NCI-H2196 treated with DMSO at 0.1 percent for 48 hours (cell line): ENCODE measurements at regions not wholly inside any gene's neighbourhood (a gene's known extent, or its start where the extent isn't known, plus 50 kb on each side); places are given as distances from the start of the nearest gene placed in this dataset.

Experiments used
- DNase-seq: peaks from one replicate; lab custom pipeline; 2025; ENCODE audit not compliant: unreplicated experiment; lab: John Stamatoyannopoulos, UW

DNA sequence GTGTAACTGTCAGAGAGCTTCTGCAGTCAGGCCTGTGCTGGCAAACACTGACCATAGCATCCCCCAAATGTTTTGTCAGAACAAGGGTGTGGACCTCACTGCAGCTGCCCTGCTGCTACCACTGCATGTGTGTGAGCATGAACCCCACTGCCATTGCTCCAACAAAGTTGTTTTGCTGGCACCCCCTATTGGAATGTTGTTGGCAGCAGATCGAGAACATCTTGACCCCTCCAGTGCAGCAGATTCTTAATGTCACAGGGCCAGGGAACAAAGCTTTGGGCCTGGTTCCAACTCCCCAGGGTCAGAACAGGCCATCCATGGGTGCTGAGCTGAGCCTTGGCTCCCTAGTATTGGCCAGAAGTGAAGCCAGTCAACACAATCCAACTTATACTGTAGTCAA is 1537.4 kb downstream of the NCAM2 start:
- no peak for DNase-seq

DNA sequence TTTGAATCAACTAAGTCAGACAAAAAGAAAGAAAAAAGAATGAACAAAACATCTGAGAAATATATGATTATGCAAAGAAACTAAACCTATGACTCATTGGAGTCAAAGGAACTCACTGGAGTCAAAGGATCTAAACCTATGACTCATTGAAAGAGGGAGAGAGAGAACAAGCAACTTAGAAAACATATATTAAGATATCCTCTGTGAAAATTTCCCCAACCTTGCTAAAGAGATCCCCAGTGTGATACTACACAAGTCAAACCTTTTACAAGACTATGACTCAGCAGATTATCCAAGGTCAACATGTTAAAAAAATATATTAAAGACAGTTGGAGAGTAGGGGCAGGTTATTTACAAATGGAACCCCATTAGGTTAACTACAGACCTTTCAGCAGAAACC is 1538.3 kb downstream of the NCAM2 start:
- no peak for DNase-seq

DNA sequence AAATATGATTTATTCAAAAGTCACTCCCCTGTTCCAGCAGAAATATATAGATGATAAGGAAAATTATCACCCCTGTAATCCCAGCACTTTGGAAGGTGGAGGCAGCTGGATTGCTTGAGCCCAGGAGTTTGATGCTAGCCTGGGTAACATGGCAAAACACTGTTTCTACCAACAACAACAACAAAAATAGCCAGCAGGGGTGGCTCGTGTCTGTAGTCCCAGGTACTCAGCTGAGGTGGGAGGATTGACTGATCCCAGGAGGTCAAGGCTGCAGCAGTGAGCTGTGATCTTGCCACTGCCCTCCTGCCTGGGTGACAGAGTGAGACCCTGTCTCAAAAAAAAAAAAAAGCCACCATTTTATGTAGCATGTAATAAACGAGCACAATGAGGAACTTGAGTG is 1546.5 kb downstream of the NCAM2 start:
- no peak for DNase-seq

DNA sequence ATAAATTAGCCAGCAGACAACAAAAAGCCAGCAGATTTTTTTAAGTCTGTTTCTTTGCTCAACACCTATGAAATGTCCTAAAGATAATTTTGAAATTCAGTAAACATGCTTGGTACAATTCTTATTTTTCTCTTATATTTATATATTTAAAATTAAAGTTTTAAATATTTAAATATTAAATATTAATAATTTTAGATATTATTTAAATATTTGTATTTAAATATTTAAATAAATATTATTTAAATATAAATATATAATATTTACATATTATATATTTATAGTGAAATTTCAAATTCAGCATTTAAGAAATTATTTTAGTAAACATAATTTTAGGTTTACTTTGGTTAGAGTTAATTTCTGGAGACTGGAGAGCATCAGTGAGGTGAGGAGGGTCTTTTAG is 1554.2 kb downstream of the NCAM2 start:
- no peak for DNase-seq

DNA sequence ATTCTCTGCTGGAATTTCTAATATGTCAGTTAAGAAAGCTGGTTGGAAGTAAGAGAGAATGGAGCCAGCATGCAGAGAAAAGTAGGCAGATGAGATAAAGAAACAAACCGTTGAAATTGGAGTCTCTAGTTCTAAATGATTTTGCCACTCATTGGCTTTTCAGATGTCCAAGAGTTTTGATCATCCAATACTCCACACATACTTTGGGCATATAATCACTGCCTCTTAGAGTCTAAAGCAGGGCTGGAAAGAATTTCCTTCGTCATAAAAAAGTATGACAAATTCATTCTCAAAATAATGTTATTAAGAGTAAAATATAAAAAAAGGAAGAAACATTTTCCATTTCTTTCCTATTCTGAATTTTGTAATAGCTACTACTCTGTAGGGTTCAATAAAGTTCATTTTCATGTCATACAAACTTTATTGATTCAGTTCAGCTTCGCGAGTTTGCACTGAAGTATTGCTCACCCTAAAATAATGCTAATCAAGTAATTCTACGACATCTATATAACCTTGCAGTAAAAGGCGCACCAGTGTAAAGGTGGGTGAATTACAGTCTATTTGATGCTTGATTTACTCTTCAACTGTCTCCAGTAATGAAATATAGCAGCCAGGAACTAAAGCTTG is 1556.6 kb downstream of the NCAM2 start:
- DNase-seq, result no peak

DNA sequence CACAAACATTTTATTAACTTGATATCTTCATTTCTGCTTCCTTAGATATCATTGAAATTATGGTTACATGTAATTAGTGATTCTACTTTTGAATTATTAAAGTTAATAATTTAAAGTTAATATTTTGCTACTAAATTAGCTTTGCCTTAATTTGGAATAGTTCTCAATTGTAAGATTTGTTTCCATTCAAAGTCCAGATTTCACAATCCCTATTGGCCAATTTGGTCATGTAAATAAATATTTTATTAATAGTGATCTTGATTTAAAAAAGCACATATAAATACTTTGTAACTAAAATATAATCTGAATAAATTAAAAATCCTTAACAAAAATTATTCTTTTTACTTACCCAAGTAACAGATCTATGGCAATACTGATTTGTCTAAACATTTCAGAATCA is 1558.6 kb downstream of the NCAM2 start:
- DNase-seq, result no peak

DNA sequence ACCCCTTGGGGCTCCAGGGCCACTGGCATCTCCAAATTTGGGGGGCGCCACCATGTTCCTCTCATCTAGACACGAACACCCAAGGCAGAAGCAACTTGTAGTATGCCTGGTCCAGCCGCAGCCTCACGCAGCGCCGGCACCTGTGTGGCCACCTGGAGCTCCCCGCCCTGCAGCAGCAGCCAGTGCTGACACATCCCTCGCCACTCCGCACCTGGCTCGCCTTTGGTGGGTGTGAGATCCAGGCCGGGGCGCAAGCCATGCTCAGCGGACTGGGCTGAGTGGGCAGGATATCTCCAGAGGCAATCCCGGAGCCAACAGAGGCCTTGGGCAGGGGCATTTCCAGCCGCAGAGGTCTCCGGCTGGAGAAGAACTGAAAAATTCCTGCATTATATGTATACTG is 1563.7 kb downstream of the NCAM2 start:
- DNase-seq, result no peak

DNA sequence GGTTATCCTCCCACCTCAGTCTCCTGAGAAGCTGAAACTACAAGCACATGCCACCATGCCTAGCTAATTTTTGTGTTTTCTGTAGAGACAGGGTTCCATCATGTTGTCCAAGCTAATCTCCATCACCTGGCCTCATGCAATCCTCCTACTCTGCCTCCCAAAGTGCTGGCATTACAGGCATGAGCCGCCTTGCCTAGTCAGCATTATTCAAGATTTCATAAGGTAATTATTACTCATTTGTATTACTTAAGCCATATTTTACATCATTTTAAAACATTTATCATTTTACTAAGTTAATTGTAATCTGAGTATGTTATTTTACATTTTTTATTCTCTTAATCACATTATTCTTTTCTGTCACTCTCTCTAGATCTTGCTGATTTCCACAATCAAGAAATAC is 1575.6 kb downstream of the NCAM2 start:
- DNase-seq, result no peak

DNA sequence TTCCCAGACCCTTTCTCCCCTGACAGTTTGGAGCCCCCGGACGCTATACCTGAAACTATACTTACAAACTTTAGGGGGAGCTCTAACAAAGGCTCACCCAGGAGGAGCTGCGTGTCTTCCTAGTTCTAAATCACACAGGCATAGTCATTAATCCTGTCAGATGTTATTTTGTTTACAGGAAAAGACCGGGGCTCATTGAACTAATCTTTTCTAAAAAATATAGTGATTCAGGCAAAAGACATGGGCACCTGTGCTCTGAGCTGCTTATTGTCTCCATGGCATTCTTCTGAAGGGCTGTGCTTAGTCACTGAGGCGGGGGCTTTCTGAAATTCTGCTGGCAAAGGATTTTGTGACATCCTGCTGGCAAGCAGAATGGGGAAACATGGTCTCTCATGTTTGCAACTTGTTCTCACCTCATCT is 1577.0 kb downstream of the NCAM2 start:
- no peak for DNase-seq

DNA sequence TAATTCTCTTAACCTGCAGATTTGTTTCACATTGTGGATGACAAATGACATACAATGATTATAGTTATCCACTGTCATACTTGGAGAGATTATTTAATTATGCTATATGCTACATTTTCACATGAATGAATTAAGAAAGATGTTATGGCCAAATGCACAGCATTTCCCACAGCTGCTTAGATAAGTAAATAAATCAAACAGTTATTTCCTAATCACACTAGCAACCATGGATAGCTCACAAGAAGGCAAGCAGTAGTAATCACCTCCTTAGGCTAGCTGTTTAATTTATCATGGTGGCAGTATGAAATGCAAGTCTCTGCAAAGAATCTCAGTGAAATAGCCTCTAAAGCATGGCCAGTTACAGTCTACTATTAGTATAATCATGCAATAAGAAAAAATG is 1581.5 kb downstream of the NCAM2 start:
- DNase-seq, result no peak

DNA sequence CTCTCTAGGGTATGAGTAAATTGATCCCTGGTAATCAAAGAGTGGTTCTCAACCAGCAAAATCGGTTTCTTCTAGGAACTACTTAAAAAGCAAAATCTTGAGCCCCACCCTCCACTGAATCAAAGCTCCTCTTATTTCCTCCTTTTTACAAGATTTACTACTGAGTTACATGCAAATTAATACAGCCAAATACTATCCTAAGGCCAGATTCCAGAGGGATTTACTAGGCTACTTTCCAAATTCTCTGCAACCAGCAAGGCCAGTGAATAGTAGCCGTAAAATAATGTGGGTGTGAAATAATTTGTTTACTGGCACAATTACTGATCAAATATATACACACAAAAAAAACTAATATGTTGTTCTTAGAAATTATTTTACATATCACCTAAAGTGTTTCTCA is 1583.8 kb downstream of the NCAM2 start:
- no peak for DNase-seq

DNA sequence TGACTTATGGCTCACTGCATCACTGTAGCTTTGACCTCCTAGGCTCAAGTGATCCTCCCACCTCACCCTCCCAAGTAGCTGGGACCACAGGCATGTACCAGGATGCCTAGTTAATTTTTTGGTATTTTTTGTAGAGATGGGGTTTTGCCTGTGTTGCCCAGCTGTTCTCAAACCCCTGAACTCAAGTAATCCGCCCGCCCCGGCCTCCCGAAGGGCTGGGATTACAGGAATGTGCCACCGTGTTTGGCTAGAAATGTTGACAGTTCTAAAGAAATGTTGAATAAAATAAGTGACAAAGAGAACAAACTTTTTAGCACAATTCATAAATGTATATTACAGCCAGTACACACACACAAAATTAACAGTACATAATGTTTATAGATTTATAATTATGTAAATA is 1586.1 kb downstream of the NCAM2 start:
- no peak for DNase-seq

DNA sequence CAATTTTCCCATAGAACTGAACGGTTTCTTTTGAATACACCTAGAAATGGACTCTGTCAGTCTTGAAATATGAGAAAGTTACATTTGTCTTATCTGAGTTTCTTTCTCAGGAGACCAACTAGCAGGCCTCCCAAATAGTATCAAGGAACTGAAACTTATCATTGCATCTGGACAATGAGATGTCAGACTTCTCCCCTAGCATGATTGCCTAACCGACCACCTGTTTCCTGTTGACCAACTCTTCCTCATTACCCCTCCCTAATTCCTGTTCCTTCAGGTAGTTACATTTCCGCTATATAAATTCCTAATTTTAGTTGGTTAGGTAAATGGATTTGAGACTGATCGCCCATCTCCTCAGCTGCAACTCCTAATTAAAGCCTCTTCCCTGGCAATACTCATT is 1587.3 kb downstream of the NCAM2 start:
- DNase-seq, result no peak

DNA sequence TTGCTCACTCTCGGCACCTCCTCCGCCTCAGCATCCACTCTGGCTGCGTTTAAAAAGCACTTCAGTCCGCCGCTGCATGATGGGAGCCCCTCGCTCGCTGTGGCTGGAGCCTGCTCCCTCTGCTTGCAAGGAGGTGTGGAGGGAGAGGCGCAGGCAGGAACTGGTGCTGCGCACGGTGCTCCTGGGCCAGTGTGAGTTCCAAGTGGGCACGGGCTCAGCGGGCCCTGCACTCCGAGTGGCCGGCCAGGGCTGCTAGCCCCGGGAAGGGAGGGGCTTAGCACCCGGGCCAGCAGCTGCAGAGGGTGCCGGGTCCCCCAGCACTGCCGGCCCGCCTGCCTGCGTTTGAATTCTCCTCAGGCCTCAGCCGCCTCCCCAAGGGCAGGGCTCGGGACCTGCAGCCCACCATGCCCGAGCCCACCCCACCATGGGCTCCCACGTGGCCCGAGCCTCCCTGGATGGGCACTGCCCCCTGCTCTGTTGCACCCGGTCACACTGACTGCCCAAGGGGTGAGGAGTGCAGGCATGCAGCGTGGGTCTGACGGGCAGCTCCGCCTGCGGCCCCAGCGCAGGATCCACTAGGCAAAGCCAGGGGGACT is 1599.5 kb downstream of the NCAM2 start:
- no peak for DNase-seq

DNA sequence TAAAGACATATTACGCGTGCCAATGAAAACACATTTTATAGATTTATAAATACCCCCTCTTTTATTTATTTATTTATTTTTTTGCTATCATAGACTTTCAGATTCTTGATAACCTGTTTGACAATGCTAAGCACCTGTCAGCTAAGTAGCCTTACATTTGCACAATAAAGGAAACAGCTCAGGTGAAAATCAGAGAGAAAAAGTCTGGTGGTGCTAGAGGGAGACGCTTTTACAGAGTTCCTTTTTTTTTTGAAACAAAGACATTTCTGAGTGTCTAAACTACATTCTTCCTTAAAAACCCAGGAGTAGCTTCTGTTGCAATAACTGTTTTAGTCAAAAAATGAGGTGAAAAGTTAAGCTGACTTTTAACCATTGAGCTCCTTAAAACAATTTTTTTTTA is 1611.6 kb downstream of the NCAM2 start:
- no peak for DNase-seq

DNA sequence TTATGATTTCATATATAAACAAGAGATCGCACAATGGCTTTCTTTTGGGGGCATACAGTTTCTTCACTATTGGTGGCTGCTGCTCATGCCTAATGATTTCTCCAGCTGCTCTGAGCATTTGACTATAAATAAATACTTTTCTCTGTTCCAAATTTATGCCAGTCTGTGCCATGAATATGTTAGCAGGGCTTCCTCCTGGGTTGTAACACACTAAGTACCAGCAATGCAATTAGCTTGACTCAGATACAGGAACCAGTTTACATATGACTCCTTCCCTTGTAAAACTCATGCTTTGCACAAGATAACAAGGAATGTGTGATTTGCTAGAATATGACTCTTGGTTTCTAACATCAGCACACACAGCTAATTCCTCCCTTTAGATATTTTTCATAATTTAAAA is 1629.7 kb downstream of the NCAM2 start:
- no peak for DNase-seq

DNA sequence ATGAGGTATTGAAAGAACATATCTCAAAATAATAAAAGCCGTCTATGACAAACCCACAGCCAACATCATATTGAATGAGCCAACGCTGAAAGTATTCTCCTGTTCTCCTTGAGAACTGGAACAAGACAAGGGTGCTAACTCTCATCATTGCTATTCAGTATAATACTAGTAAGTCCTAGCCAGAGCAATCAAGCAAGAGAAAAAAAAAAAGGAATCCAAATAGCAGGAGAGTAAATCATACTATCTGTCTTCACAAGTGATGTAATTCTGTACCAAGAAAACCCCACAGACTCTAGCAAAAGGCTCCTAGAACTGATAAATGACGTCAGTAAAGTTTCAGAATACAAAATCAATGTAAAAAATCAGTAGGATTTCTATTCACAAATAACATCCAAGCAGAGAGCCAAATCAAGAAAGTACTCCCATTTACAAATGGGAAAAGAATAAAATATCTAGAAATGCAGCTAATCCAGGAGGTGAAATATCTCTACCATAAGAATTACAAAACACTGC is 1632.8 kb downstream of the NCAM2 start:
- DNase-seq, result no peak

DNA sequence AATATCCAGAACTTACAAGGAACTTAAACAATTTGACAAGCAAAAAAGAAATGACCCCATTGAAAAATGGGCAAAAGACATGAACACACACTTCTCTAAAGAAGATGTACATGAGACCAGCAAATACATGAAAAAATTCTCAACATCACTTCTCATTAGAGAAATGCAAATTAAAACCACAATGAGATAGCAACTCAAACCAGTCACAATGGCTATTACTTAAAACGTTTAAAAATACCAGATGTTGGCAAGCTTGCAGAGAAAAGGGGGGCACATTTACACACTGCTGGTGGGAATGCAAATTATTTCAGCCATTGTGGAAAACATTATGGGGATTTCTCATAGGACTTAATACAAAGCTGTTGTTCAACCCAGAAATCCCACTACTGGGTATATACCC is 1634.0 kb downstream of the NCAM2 start:
- DNase-seq, result no peak

DNA sequence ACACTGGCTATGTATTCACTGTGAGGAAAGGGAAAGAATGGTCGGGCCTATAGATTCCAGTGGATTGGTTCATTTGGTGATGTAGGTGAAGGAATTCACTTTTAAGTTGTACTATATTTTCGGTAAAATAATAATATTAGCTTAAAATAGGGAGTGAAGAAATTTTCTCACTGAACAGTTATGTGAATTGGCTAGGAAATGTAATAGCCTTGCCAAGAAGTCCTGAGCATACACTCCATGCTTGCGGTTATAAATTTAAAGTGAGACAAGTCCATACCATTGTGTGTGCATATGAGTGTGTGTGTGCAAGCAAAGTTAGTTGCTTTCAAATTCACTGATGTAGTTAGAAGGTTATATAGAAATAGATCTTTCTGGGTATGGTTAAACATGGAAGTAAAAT is 1651.0 kb downstream of the NCAM2 start:
- no peak for DNase-seq

DNA sequence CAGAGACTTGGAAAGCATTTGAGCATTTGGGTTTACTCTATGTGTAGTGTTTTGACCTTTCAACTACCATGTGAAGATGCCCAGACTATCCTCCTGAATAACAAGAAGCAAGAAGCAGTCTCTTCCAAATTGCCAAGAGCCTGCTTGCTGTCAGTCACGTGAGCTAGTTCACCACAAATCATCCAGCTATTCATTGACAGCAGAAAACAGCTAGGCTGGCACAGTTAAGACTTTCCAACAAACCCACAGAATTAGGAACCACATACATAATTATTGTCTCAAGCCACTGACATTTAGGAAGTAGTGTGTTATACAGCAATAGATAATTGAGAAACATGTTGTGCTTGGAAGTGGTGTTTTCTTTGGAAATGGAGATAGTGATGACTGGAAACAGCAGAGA is 1652.0 kb downstream of the NCAM2 start:
- DNase-seq, result no peak

DNA sequence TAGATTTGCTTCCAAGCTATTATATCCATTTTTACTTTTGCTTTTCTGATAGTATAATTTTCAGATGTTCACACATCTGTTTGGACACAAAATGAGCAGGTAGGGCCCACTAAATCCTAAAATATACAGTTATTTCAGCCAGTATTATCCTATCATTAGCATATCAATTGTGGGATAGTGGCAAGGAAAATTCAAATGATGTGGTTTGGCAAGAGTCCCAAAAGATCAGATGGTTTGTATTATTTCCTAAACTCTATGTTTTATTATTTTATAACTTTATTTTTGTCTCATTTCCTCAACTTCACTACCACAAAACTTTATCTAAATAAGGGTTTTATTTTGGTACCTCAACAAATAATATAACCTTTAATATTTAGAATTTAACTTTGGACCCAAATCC is 1659.6 kb downstream of the NCAM2 start:
- DNase-seq, result no peak

DNA sequence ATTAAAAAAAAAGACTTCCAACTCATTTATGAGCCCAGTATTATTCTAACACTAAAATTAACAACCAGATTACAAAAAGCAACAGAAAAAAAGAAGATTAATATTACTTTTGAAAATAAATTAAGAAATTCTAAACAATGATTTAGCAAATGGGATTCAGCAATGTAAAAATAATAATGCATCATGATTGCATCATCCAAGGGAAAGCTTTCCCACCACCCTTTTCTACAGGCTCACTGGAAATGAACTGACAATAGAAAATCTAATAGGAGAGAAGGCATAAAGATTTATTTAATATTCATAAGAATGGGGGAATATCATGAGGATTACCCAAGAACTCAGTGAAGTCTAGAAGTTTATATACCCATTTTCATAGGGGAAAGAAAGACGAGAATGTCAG is 1671.9 kb downstream of the NCAM2 start:
- no peak for DNase-seq

DNA sequence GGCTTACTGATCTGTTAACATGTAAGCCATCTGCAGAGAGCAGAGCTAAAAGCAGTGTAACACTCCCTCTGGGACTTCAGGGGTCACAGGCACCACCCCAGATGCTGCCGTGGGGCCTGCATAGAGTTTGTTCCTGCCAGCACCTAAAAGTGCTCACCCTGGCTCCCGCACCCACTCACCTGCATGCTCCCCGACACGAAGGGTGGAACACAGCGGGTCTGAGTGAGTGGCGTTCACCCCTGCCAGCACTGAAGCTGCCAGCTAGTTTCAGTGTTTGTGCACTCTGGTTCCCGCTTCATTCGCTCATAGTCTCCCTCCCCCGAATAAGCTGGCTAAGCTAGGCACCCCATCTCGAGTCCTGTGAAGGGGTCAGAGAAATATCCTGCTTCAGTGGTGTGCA is 1681.0 kb downstream of the NCAM2 start:
- no peak for DNase-seq
